ENCODE measurements at regions not wholly inside any gene's neighbourhood (a gene's known extent, or its start where the extent isn't known, plus 50 kb on each side); places are given as distances from the start of the nearest gene placed in this dataset.

GRCh38 chr1:216960716-216961115 is 237.5 kb upstream of the ESRRG start:
- DNase-seq, result no peak

- DNase-seq, result no peak
Observed at GRCh38 chr1:216958569-216958968, 235.3 kb upstream of the ESRRG start.

- no peak for DNase-seq
Observed at GRCh38 chr1:216953495-216953894, 230.3 kb upstream of the ESRRG start.

GRCh38 chr1:216952864-216953263 is 229.6 kb upstream of the ESRRG start:
- DNase-seq, result no peak

GRCh38 chr1:216945538-216946080 is 222.4 kb upstream of the ESRRG start:
- no peak for DNase-seq

- no peak for DNase-seq
Observed at GRCh38 chr1:216944864-216945510, 221.8 kb upstream of the ESRRG start.

GRCh38 chr1:216937491-216937890 is 214.3 kb upstream of the ESRRG start:
- no peak for DNase-seq

GRCh38 chr1:216936779-216937178 is 213.6 kb upstream of the ESRRG start:
- no peak for DNase-seq

- no peak for DNase-seq
Observed at GRCh38 chr1:216935901-216936300, 212.7 kb upstream of the ESRRG start.

GRCh38 chr1:216932424-216932823 is 209.2 kb upstream of the ESRRG start:
- no peak for DNase-seq

- DNase-seq, result no peak
Observed at GRCh38 chr1:216929870-216930582, 206.8 kb upstream of the ESRRG start.

GRCh38 chr1:216927633-216928032 is 204.4 kb upstream of the ESRRG start:
- no peak for DNase-seq

- DNase-seq, result no peak
Observed at GRCh38 chr1:216926720-216927510, 203.7 kb upstream of the ESRRG start.

GRCh38 chr1:216925962-216926625 is 202.9 kb upstream of the ESRRG start:
- no peak for DNase-seq

GRCh38 chr1:216924732-216925131 is 201.5 kb upstream of the ESRRG start:
- no peak for DNase-seq

- no peak for DNase-seq
Observed at GRCh38 chr1:216923601-216924000, 200.4 kb upstream of the ESRRG start.

GRCh38 chr1:216922406-216922805 is 199.2 kb upstream of the ESRRG start:
- DNase-seq, result no peak

GRCh38 chr1:216921866-216922265 is 198.6 kb upstream of the ESRRG start:
- DNase-seq, result no peak

GRCh38 chr1:216919060-216919970 is 196.1 kb upstream of the ESRRG start:
- no peak for DNase-seq

- no peak for DNase-seq
Observed at GRCh38 chr1:216916890-216917438, 193.7 kb upstream of the ESRRG start.

GRCh38 chr1:216914974-216915373 is 191.7 kb upstream of the ESRRG start:
- DNase-seq, result no peak

All from fibroblast of skin of scalp (primary cell).